ENCODE measurements at regions not wholly inside any gene's neighbourhood (a gene's known extent, or its start where the extent isn't known, plus 50 kb on each side); places are given as distances from the start of the nearest gene placed in this dataset.

DNA sequence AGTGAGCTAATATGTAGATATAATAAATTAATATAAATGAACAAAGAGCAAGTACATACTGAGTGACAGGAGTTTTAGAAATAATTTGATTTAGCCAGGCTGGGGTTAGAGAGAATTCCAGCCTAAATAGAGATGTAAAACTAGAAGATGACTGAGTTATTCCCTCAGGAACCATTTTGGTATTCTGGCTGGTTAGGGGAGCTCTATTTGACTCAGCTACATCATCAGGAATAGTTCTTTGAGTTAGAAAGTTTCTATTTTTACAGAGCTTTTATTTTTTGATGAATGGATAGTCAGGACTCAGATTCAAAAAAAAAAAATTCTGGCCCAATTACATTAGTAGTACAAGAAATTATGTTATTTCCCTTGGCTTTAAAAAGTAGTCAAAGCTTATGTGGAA, 180.4 kb upstream of the MID1 start:
- no peaks in the 10 kb centered on the region for H3K9me3 ChIP-seq (ENCODE audit: insufficient read depth in 2 of 2, low read depth in 1 of 2, low read length in 1 of 2)
- no peak overlapping the region for H2BK120ac ChIP-seq (replicated peaks; ENCODE audit: low read depth, low read length)
- FAIRE-seq = no peak

More for the DNA sequence above, 180.4 kb upstream of the MID1 start:
- H3K4me1 ChIP-seq (replicated peaks in 1 of 4; ENCODE audit: control insufficient read depth in 3 of 4, insufficient read depth in 4 of 4, low read length in 3 of 4) = no peaks in the 10 kb centered on the region
- no peaks in the 10 kb centered on the region for H3K23me2 ChIP-seq (ENCODE audit: low read depth, low read length)
- CTCF ChIA-PET (ENCODE audit: partially characterized antibody) = interaction anchor here (0.6 to 1.0 kb wide), 2 partner anchors 44 to 118 kb away, joined by 3 to 4 read pairs; no protein-coding TSS in a partner anchor
- H2BK5ac ChIP-seq (ENCODE audit: low read depth, low read length) = no peak overlapping the region
- no peak overlapping the region for H2BK20ac ChIP-seq (ENCODE audit: low read length)
- no peaks in the 10 kb centered on the region for H3K27me3 ChIP-seq (replicated peaks in 1 of 4; ENCODE audit: control insufficient read depth in 3 of 4, extremely low read depth in 1 of 4, insufficient read depth in 3 of 4, low read length in 3 of 4)
- H3K14ac ChIP-seq (ENCODE audit: insufficient read length) = no peak overlapping the region
- POLR2A ChIA-PET (ENCODE audit: partially characterized antibody) = no interaction called here
- H2AFZ ChIP-seq (ENCODE audit: low read length) = no peak overlapping the region
- H3K4me3 ChIP-seq (ENCODE audit: extremely low read depth in 1 of 4, insufficient read depth in 2 of 4, low read depth in 3 of 4, low read length in 4 of 4) = no peak overlapping the region
- no peak overlapping the region for H3K4ac ChIP-seq (replicated peaks; ENCODE audit: insufficient read length, low read depth, low read length)
- no peak overlapping the region for H4K91ac ChIP-seq (replicated peaks; ENCODE audit: insufficient read length, low read length)
- H3K23ac ChIP-seq (ENCODE audit: insufficient read length) = no peak overlapping the region
- H3K79me1 ChIP-seq (ENCODE audit: low read depth, low read length) = no peaks in the 10 kb centered on the region
- TF ChIP-seq, protein P1, sequence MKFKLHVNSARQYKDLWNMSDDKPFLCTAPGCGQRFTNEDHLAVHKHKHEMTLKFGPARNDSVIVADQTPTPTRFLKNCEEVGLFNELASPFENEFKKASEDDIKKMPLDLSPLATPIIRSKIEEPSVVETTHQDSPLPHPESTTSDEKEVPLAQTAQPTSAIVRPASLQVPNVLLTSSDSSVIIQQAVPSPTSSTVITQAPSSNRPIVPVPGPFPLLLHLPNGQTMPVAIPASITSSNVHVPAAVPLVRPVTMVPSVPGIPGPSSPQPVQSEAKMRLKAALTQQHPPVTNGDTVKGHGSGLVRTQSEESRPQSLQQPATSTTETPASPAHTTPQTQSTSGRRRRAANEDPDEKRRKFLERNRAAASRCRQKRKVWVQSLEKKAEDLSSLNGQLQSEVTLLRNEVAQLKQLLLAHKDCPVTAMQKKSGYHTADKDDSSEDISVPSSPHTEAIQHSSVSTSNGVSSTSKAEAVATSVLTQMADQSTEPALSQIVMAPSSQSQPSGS (IDR thresholded peaks at IDR 0.05; ENCODE audit: low read length) = no peak
- no peak for TF ChIP-seq SAP30 (IDR thresholded peaks at IDR 0.05; ENCODE audit: insufficient read depth, insufficient replicate concordance, low read length)
- no peak for TF ChIP-seq SUZ12 (IDR thresholded peaks at IDR 0.05; ENCODE audit: low read length)
- no peak for TF ChIP-seq KDM4A (IDR thresholded peaks at IDR 0.05; ENCODE audit: low read depth, low read length, severe bottlenecking)
- no peak overlapping the region for H3K27ac ChIP-seq (ENCODE audit: low read depth, low read length)
- no peak overlapping the region for H2AK5ac ChIP-seq (ENCODE audit: low read depth, low read length)
- H2BK12ac ChIP-seq (ENCODE audit: low read depth, low read length) = no peak overlapping the region
- no peak overlapping the region for H4K8ac ChIP-seq (ENCODE audit: extremely low read depth, insufficient read depth, low read length)
- H3K9ac ChIP-seq (replicated peaks in 1 of 4; ENCODE audit: extremely low read depth in 1 of 4, low read depth in 3 of 4, low read length in 3 of 4) = no peak overlapping the region
- no peaks in the 10 kb centered on the region for H3K36me3 ChIP-seq (ENCODE audit: control insufficient read depth in 2 of 4, insufficient read depth in 4 of 4, low read length in 3 of 4)
- H4K20me1 ChIP-seq (replicated peaks in 1 of 2; ENCODE audit: control insufficient read depth in 1 of 2, insufficient read depth in 2 of 2, low read length in 2 of 2) = no peaks in the 10 kb centered on the region
- DNase-seq (ENCODE audit: low read depth in 1 of 2, low spot score in 2 of 2) = no peak
- H4K5ac ChIP-seq (ENCODE audit: insufficient read length, low read depth, low read length) = no peak overlapping the region
- H3K56ac ChIP-seq (replicated peaks; ENCODE audit: insufficient read length, low read depth, low read length) = no peak overlapping the region
- no peaks in the 10 kb centered on the region for H3K79me2 ChIP-seq (ENCODE audit: control insufficient read depth in 1 of 2, insufficient read depth in 2 of 2, low read length in 2 of 2)
- no peak overlapping the region for H3K4me2 ChIP-seq (ENCODE audit: insufficient read depth in 1 of 2, low read depth in 2 of 2, low read length in 2 of 2)
- H3K18ac ChIP-seq (ENCODE audit: extremely low read depth, low read length) = no peak overlapping the region
- no peak overlapping the region for H2BK15ac ChIP-seq (ENCODE audit: low read length)
